GM12874 (cell line): ENCODE measurements at regions not wholly inside any gene's neighbourhood (a gene's known extent, or its start where the extent isn't known, plus 50 kb on each side); places are given as distances from the start of the nearest gene placed in this dataset.

Experiments
- CTCF ChIP-seq: IDR thresholded peaks from 2 replicates; pipeline ENCODE4 v1.5.1; 2011; ENCODE audit warnings: low read depth, mild to moderate bottlenecking, control low read depth, low read length, moderate library complexity; ENCODE audit not compliant: insufficient read depth

GRCh38 chr19:28731577-28731976 lies 481.4 kb downstream of the UQCRFS1 start:
- TF ChIP-seq CTCF = no peak

- no peak for TF ChIP-seq CTCF
Observed at GRCh38 chr19:28730791-28731512, 482.0 kb downstream of the UQCRFS1 start.

GRCh38 chr19:28727480-28728159 lies 485.3 kb downstream of the UQCRFS1 start:
- no peak for TF ChIP-seq CTCF

GRCh38 chr19:28726533-28727479 lies 486.1 kb downstream of the UQCRFS1 start:
- no peak for TF ChIP-seq CTCF

- no peak for TF ChIP-seq CTCF
Observed at GRCh38 chr19:28718909-28719308, 494.0 kb downstream of the UQCRFS1 start.

GRCh38 chr19:28715157-28715556 lies 497.8 kb downstream of the UQCRFS1 start:
- no peak for TF ChIP-seq CTCF

GRCh38 chr19:28711411-28711810 lies 501.5 kb downstream of the UQCRFS1 start:
- no peak for TF ChIP-seq CTCF
